OCI-M2 (cell line): ENCODE measurements at regions not wholly inside any gene's neighbourhood (a gene's known extent, or its start where the extent isn't known, plus 50 kb on each side); places are given as distances from the start of the nearest gene placed in this dataset.
"Not testable (repeated sequence)": the region's sequence is repeated elsewhere in the genome, so short reads cannot be mapped to it uniquely, and the experiment has no call there.

Experiments used
- DNase-seq: peaks from one replicate; lab custom pipeline; 2025; ENCODE audit not compliant: unreplicated experiment; lab: John Stamatoyannopoulos, UW

DNA sequence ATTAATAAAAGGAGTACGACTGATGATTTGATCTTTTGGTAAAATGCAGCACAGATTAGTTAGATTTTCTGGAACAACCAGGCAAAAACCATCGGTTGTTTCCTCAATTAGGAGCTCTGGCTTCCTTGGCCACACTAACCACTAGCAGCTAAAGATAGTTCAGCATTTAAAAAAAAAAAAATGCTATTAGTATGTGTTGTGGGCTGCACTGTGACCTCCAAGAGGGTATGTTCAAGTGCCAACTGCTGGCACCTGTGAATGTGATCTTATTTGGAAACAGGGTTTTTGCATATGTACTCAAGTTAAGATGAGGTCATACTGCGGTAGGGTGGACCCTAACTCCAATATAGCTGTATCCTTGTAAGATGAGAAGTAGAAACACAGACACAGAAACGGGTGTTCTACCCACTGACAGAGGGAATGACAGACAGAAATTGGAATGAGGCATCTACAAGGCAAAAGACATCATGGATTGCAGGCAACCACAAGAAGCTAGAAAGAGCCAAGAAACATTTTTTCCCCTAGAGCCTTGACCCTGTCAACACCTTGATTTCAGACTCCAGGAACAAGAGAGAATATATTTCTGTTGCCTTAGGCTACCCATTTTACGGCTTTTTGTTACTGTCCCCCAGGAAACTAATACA lies 534.6 kb upstream of the ROBO2 start:
- no peak for DNase-seq

DNA sequence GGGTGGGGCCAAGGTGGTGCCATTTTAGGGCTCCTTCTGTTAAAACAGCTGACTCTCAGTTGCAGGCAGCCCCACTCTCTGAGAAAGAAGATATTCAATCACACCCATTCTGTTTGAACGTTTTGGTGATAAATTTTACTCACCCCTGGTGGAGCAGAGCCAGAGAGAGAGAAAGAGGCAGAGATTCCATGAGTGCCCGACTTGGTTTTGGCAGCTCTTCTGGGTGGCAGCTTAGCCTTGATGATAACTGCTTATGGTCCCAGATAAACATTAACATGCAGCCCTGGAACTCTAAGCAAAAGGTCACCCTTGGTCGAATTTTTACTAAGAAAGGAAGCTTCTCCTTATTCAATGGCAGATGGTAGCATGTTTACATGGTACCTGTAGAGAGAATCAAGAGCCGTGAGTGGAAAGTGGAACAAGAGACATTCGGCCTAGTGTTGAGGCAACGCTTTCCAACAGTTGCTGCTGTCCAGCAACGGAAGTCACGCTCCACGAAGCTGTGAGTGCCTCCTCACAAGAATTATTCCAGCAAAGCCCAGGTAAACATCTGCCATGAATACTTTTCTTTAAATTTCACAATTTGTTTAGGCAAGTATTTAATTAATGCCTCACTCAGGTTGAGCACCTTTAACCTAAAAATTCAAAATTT lies 530.6 kb upstream of the ROBO2 start:
- DNase-seq: no peak

DNA sequence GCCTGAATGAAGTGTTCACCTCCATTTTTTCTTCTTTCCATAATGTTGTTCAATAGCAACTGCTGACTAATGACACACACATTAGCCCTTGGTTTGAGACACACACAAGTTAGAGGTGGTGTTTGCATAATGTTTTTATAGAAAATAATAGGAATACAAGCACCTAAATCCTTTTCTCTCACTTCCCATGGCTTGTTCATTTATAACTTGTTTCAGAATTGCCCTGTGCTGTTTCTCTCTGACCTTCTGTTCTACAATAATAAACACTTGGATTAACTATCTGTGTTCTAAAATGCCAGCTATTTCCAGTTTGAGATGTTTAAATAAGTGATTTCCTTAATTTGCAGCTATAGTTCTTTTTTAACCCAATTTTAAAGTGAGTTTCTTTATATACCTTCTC lies 525.1 kb upstream of the ROBO2 start:
- DNase-seq: no peak

DNA sequence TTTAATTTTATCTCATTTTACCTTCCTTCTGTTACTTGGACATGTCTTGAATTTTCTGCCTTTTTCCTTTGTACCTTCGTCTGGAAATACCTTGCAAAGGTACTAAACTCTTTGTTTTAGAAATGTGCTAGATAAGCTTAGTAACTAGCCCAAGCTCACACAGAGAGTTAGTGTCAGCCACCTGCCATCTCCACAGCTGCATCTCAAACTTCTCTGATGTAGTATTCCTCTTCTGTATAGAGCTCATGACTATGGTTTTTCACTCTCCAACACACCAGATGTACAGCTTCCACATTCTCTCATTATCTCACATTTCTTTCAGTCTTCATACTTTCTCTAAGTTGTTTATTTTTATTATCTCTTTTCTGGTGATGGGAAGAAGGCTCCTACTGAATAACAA lies 516.6 kb upstream of the ROBO2 start:
- DNase-seq: no peak

DNA sequence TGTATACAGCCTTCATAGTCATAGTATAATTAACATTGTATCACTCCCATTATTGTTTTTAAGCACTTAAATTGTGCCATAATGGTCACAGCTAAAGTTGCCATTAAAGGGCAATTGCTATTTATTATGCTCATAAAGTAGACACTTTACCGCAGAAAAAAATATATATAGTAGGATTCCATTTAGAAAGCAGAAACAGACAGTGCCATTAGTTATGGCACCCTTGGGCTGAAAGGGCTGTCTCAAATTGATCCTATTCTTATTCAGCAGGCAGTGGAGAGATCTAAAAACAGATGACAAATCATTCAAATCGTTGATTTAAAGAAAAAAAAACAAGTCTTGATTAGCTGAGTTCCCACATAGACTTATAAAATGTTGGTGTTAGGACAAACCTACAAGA lies 514.2 kb upstream of the ROBO2 start:
- DNase-seq: no peak

DNA sequence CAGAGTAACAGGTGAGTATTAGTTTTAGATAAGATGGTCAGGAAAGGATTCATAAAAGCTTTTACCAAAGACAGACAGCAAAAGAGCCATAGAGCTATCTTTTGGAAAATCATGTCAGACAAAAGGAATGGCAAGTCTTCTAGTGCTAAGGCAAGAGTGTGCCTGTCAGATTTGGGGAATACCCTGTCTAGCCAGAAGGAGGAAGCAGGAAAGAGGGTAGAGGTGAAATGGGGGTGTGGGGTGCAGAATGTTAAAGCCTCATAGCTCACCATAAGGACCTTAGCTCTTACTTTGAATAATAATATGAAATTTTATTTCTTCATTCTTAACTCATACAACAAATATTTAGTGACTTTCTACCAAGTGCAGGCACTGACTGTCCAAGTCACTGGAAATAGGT lies 512.1 kb upstream of the ROBO2 start:
- no peak for DNase-seq

DNA sequence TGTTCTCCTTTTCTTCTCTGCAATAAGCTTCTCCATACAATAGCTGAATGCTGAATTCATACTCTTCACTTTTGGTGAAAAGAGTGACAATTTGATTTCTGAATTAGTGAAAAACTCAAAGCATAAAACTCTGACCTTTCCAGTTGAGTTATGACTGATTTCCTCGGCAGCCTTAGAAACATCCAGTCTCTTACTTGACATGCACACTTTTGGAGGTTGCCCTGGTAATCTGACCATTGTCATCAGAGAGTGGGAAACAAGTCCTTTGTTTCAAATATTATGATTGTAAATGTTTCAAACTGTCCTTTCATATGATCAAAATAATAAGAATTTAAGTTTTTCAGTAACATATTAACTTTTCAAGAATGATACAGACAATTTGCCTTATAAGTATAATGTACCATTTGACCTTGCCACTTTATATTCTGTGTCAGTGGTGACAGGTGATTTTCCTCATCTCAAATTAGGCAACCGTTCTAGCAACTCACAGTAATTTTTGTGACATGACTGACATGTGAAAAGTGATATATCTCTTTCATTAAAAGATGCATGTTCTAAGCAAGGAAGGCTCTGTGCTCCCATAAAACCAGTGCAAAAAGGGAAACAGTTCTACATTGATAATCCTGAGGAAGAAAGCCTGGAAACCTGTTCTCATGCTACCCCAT lies 507.6 kb upstream of the ROBO2 start:
- DNase-seq: no peak

DNA sequence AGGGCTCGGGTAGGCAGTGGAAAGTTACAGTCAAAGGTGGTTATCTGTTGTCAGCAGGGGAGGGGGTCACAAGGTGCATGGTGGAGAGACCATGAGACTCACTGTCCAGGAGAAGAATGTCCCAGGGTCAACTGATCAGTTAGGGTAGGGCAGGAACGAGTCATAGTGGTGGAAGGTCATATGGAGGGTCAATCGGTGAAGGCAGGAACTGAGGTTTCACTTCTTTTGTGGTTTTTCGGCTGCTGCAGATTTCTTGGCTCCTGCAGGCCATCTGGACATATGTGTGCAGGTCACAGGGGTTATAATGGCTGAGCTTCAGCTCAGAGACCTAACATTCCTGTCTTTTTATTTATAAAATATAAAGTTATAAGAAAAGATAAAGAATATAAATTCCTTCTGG lies 506.2 kb upstream of the ROBO2 start:
- DNase-seq: not testable (repeated sequence)

DNA sequence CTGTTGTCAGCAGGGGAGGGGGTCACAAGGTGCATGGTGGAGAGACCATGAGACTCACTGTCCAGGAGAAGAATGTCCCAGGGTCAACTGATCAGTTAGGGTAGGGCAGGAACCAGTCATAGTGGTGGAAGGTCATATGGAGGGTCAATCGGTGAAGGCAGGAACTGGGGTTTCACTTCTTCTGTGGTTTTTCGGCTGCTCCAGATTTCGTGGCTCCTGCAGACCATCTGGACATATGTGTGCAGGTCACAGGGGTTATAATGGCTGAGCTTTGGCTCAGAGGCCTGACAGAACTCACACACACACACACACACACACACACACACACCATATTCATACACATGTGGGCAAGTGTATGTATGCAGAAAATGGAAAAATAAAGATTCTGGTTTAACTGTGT lies 502.0 kb upstream of the ROBO2 start:
- DNase-seq: not testable (repeated sequence)

DNA sequence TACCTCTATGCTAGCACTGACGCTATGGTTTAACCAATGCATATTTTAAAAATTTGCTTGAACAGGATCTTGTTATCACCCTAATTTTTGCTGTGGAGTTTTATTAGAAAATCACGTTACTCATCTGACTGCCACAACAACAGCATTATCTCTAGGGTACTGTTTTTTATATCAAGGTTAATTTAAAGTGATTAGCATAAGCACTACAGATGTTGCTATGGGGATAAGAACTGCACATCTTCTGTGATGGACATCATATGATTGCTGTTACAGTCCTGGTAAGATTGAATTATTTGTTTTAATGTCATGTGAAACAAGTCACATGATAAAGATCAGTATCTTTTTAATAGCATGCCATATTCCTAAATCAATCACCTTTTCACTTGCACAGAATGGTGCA lies 492.2 kb upstream of the ROBO2 start:
- DNase-seq: no peak

DNA sequence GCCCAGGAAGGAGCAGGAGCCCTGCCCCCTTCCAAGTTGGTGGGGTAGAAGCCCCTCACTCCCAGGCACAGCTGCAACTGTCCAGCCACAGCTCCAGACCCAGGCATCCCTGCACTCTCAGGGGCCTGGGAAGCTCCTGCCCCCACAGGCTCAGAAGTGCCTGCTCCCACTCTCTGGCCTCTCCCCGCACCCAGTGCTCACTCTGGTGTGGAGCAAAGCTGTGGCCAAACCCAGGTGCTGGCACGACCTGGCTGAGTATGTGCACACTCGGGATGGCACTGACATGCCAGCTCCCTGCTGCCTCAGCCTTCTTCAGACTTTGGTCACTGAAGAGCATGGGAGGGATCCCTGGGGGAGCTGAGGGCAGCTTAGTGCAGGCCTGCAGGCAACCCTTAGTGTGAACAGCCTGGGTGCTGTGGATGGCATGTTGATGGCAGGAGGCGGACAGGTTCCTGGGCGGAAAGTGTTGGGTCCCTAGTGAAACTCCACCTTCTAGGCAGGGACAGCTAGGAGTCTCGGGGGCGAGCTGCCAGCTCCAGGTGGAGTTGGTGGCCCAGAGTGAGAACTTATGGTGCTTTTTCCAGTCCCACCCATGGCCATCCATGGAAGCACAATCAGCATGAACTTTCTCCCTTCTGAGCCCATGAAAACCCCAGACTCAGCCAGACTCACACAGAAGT lies 489.2 kb upstream of the ROBO2 start:
- no peak for DNase-seq

DNA sequence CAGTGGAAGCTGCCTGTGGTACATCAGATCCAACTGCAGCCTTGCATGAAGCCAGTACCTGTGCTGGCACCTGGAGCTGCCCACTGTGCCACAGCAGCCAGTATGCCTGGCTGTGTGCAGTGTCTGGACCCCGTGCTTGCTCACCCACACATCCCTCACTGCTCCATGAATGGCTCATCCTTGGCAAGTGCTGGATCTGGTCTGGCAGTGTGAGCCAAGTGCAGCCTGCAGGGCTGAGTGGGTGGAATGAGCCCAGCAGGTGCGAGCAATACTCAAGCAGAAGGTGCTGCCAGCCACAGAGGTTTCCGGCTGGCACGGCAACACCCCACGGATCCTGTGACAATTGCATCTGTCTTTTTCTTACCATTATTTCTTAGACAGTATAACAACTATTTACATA lies 488.2 kb upstream of the ROBO2 start:
- DNase-seq: no peak

DNA sequence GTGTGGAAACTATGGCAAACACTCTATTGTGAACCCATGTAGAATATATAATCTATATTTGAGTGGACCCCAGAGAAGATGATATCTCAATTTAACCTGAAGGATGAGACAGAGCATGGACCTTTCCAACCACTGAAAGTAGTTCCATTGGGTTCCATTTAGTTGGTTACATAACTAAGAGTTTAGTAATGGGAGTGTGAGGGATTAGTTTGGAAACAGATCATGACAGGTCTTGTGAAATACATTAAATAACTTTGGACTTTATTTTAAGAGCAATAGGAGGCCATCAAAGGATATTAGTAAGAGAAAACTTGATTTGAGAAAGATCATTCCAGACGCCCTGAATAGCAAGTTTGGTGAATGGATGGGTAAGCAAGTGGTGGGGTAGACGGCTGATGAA lies 487.2 kb upstream of the ROBO2 start:
- DNase-seq: no peak

DNA sequence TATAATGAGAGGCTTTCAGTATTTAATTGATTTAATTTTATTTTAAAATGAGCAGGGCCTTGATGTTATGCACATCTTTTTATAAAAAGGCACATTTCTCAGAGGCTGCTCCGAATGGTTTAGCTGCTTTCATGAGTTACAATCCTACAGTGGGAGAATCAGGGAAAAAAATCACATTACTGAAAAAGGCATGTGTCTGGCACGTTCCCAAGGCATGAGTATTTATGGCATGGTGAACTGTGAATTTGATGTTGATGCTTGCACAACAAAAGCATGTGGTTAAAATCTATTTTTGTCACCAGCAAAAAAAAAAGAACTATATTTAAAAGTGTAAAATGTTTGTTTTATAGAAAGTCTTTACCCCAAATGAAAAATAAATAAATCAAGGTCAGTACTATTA lies 485.2 kb upstream of the ROBO2 start:
- no peak for DNase-seq

DNA sequence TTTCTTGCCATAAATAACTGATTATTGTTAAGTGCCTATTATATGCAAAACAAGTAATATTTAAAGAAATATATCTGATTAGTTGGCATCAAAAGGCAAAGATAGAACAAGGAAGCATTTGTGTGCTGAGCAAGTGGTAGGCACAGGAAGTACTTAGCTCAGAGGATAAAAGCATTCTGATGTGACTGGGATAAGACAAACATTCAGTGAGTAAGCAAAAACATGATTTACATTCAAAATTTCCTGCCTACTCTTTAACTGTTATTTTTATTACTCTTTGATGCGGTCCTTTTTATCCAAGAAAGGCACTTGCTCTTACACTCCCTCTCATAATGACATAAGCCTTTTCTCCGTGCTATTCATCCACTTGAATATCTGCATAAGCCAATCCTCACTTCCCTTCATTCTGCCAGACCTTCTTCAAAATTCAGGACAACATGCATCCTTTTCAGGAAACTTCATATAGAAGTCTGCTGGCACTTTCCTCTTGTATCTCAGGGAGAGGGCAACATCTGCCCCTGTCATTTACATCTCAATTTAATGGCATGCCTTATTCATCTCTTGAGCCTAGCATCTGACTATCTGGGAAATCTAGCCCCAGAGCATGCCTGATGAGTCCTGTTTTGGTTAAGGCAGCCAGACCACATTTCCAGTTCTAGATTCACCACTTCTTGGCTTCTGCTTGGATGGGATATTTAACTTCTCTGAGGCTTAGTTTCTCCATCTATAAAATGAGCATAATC lies 478.2 kb upstream of the ROBO2 start:
- DNase-seq: no peak

DNA sequence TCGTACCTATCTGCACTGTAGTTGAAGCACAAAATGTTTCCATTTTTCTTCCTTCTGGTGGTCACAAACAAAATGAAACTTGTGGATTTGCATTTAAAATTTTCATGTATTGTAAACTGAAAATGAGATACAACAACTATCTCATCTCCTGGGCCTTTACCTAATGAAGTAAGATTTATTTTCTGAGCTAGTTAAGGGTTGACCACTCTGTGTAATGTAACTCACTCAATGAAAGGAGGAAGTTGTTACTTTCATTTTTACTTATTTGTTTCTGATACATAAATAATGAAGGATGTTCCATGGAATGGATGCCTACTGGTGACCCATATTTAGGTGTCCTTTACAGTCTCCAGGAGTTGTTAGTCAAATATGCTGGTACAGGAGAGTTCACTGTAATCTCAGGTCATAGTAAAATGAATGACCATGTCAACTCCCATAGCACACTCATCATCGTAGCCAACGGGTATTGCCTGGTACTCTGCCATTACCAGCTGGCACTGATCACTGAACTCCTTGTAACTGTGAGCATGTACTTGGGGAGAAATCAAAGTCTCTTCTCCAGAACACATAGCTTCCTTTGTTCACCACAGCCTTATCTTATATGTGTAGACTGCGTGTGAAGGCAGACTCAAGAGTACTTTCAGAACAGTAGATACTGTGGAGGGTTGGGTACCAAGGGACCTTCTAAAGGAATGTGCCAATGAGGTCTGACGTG lies 474.2 kb upstream of the ROBO2 start:
- no peak for DNase-seq

DNA sequence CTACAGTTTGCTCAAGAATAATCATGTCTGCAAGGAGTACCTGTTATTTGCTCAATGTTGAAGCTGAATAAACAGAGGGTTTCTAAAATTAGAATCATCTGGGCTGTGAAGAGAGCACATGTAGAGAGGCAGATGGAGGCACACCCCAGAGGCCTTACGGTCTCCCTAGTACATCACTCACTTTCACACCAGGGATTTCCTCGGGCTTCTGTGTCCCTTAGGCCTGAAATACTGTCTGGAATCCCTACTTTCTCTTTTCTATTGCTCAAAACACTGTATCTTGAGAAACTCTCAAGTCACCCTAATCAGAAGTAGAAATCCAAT lies 473.7 kb upstream of the ROBO2 start:
- DNase-seq: no peak

DNA sequence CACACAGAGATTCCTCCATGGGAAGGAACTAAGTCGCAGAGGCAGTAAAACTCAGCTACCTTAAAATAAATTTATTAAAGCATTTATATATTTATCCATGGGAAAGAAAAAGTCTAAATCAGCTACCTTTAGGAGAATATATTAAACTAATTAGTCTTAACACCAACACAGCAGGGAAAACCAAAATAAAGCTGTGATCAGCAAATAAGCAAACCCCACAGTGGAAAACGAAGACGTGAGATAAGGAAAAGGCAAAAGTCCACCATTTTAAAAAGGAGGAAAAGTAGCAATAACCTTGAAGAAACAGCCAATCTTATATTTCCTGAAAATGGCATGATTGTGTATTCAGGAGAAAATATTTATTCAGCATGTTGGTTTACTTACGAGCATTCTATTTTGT lies 473.0 kb upstream of the ROBO2 start:
- no peak for DNase-seq

DNA sequence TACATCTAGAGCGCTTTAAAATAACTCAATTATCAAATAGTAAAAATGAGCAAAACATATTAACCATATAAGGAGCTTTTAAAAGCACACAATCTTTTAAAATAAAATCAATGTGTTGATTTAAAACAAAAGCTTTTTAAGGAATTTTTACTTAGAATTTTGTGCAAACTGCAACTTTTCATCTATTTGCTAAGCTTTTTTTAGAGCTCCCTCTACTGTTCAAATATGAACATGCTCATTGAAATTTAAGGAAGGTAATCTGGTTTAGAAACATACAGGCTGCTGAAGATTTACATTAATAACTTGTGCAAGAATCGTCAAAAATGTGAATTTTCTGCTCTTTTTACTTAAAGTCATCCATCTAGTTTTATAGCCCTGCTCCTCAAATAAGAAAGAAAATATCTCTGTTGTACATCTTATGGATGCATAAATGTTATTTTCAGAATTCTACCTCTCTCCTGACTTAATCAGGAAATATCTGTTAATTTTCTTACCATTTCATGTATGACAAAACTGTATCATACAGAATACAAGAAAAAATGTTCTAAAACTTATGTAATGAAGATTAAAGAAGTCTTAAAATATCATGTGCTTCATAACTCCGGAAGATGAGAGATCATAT lies 469.4 kb upstream of the ROBO2 start:
- DNase-seq: no peak

DNA sequence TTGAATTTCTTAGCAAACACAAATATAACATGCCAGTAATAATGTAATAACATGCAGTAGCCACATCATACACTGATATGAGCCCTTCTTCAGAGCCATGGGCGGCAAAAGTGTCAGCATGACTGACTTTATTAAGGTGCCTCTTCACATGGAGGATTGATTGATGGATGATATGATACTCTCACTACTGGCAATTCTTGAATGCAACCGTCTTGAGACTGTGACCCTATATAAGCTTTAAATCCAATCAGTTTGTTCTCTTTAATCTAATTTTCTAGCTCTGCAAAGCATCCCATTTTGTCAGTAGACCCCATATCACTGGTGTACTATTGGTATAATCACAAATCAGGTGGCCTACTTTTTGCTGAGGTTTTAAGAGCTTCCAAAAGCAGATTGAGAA lies 463.7 kb upstream of the ROBO2 start:
- no peak for DNase-seq

DNA sequence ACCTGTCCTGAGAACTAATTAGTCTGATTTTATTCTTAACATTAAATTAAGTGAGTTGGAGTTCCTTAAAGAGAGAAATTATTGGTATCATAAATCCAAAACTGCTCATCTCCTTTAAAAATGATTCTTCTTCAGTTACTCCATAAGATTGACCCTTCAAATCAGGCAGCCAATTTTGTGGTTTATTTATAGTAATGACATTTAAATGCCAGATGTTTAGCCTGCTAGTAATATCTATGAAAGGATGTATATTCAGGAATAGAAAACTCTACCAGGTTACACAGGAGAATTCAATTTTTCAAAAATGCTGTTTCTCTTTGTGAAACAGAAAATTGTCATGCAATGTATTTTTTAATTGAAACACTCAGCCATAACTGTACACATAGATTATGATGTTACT lies 457.8 kb upstream of the ROBO2 start:
- no peak for DNase-seq
